Activated CD4-positive, alpha-beta T cell treated with anti-CD3 and anti-CD28 coated beads, Interleukin-10, Interleukin-2, amounts not matched to agents 100 ng/mL and 50 ng/mL, durations not matched to agents 16 hours and 8 hours (primary cell): ENCODE measurements at regions not wholly inside any gene's neighbourhood (a gene's known extent, or its start where the extent isn't known, plus 50 kb on each side); places are given as distances from the start of the nearest gene placed in this dataset.

Experiments
- DNase-seq: peaks from one replicate; pipeline ENCODE4 v3.0.0-alpha.2; 2020

DNA sequence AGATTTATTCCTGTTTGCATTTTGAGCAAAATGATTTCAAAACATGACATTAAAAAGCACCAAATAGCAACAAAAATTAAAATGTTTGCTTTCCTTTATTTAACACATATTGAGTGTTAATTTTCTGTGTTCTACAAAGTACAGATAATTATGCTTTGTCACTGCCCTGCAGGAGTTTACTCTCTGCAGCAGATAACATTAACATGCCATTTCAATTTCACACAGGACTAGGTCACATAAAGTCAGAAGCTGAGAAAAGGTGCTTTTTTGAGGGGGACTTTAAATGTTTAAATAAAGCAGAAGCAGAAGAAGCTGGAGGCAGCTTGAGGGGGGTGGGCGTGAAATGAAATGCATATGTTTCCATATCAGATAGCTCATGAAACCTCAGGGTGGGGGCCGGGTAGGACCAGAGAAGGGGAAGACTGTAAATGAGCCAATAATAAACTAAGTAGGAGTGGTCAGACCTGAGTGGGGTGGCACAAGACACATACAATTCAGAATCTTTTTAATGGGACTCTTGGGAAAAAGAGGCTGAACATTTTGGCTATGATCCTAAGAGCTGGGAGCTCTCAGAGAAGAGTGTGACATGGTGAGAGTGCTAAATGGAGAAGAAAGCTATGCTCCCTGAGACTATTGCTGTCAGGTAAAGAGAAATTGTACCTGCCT lies 387.5 kb downstream of the FAM170A start:
- no peak for DNase-seq

DNA sequence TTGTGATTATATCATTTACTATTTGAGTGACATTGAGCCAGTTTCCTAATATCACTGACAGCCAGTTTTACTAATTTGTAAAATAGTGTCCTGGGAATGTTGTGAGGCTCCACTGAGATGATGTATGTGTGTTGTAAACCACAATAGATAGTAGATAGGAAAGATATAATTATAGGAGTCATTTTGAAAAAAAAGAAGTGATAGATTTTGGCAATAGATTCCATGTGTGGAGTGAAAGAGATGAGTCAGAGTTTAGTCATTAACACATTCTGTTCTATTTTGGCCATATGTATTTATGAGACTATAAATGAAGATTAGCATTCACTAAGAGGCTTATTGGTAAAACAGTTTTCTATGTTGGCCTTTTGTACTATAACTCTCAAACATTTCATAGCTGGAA lies 388.2 kb downstream of the FAM170A start:
- DNase-seq: no peak

- DNase-seq: no peak
Measured at GRCh38 chr5:120035181-120035580, 405.8 kb downstream of the FAM170A start.

DNA sequence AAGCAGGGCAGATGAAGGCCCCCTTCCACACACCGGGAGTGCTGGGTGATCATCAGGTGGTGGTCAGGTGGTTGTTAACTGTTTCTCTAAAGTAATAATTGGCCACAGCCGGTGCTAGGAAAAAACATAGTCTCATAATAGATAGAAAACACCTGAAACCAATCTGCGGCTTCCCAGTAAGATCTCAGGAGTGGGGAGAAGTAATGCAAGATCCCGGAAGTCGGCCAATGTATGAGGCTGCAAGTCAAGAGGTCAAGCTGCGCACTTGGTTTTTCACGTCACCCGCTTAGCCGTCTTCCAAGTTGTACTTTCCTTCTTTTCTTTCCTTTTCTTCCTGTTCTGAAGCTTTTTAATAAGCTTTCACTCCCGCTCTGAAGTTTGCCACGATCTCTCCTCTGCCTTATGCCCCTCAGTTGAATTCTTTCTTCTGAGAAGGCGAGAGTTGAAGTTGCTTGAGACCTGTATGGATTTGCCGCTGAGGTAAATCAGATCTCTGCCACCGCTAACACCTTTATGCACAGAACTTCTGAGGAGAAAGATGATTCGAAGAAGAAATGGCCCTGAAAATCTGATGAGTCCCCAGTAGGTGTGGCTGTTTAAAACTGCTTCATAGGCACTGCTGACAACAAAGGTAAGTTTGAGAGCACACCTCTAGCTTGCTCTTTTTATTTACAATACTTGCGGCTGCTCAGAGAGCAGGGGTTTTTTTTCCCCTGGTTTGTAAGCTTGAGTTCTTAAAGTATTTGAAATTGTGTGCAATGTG lies 406.6 kb downstream of the FAM170A start:
- no peak for DNase-seq

DNA sequence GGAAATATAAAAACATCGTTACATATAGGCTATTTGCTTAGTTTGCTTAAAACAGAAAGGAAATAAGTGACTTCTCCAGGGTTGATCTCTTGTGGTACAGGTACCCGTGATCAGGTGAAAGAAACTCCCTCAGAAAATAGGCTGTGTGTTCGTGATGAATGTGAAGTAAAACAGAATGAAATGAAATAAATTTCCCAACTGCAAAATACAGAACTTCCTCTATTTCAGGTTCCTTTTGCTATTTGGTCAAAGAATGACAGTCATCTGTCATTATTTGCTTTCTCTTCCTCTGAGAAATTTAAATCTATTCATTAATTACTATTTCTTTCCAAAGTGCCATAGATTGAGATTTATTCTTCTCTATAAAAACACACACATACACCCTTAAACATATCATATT lies 408.1 kb downstream of the FAM170A start:
- DNase-seq: no peak

GRCh38 chr5:120039111-120039510 lies 409.8 kb downstream of the FAM170A start:
- no peak for DNase-seq

DNA sequence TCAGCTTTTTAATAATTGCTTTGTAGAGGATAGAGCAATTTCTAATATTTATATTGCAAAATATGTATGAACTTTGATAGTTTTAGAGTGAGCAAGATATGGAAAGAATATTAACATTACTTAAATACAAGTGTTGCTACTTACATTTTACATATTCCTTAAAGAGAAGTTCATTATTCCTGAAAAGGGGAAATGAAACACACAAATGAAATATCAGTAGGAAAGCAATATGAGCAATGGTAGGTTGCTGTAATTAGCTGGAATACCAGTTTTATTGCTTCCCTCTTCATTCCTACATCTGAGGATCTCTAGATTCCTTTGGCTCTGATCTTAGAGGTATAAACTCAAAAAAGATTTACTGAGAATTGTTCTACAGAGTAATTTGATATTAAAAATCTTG lies 414.1 kb downstream of the FAM170A start:
- DNase-seq: no peak

DNA sequence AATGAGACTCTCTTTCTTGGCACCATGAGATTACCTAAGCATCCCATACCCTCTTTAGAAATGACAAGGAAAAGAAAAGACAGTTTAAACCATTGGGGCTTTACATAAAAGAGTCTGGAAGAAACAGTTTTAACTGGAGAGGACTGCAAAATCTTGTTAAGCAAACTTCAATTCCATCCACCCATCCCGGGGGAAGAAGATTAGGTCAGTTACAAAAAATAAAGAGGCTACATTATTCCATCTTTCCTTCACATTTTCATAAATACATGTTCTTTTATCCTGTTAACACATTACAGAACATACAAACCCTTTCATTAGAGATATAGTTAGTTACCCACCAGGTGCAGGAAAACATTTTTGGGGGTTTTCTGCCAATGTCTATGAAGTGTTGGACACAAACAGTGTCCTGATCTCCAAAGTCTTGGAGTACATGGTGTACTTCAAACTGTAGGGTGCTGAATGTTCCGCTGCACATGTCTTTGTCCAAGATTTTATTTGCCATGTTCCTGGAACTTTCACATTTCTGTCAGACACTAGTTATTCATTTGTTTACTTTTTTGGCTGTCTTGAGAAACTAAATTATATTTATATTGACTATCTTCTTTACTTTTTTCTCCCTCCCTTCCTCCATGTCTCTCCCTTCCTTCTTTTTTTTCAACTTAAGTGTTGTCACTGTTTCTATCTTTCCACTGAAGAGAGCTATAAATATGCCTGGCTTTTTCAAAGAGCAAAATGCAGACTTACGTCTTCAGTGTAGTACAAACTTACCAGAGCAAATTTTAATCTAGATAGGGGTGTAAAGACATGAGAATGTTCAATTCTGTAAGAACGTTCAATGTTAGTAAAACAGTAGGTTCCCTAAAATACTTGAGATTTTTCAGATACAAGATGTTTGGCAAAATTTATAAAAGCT lies 410.9 kb upstream of the PRR16 start:
- DNase-seq: no peak

DNA sequence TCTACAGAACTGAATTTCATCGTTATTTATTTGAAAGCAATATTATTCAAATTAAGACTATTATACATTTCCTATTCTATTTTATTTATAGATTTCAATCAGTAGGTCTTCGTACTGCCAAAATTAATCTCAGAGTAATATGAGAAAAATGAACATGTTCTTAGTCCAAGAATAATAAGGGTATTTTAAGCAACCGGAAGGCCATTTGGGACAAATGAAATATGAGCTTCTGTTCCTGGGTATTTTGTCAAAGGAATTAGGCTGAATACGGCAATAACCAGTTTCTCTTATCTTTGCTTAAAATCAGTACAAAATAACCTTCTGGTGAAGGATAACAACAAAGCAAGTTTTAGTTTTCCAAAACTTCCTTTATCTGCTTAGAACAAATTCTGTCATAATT lies 410.3 kb upstream of the PRR16 start:
- no peak for DNase-seq

DNA sequence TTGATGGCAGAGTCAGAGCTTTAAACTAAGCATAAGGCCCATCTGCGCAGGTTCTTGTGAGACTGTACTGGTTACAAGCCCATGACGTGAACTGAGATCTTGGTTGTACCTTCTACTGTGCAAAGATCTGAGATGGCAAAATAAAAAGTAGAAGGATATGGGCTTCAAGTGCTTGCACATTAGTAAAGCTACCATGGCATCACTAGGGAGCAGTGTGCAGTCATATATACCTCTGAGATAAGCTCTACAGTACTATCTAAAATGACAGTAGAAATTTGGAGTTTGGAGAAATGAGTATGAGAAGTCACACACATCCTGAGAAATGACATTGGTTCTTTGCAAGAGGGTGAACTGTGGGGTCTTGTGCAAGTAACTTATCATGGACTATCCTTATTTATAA lies 408.2 kb upstream of the PRR16 start:
- DNase-seq: no peak

DNA sequence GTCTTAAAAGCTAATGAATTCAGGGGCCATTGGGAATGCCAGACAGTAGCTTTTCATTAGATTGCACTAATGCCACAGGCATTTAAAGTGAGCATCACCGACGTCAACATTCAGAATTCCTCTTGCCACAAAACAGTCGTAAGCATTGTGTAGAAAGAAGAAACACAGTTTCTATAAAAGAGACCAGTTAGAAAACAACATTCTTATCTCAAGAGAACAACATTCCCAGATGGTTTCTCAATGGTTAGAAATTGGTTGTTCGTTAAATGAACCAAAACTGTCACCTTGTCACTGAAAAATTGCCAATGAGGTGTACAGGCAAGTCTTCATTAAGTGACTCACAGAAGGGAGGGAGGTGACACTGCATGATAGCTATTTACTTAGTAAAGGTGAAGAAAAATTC lies 401.6 kb upstream of the PRR16 start:
- DNase-seq: no peak

DNA sequence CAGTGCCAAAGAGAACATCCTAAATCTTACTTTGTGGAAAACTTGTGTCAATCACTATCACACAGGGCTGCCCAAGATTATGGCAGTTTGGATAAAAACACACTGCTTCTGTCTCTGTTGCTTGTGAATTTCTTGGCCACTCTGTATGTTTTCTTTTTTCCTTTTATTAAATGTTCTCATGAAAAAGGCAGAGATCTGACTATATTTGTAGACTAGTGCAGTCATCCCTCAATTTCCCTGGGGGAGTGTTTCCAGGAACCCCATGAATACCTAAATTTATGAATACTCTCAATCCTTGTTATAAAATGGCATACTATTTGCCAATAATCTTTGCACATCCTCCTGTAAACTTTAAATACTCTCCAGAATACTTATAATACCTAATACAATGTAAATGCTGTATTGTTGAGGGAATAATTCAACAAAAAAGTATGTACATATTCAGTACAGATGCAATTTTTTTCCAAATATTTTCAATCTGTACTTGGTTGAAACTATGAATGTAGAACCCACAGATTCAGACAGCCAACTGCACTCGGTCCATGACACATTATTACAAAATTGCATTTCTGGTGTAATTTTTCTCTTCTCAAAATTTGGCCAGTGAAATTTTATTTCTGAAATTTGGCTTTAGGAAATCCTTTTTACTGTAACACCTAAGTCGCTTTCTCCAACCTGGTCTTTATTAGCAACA lies 391.9 kb upstream of the PRR16 start:
- DNase-seq: no peak

DNA sequence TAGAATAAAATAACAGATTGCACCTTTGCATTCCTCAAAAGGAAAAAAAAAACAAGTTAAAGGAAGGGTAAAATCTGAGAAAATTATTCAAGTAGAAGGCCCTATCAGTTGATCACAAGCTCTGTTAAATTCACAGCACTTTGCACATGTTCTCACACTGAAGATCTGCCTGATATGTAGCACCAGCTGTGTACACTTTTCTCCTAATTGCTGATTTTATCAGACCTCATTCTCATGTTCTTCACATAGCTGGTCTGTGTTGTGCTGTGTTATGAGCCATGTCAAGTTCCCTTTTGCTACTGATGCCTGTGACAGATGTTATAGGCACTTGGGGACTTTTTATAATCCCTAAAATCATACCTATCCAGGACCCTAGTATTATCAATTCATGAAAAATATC lies 390.4 kb upstream of the PRR16 start:
- no peak for DNase-seq

- DNase-seq: no peak
Measured at GRCh38 chr5:120080781-120081180, 383.3 kb upstream of the PRR16 start.

DNA sequence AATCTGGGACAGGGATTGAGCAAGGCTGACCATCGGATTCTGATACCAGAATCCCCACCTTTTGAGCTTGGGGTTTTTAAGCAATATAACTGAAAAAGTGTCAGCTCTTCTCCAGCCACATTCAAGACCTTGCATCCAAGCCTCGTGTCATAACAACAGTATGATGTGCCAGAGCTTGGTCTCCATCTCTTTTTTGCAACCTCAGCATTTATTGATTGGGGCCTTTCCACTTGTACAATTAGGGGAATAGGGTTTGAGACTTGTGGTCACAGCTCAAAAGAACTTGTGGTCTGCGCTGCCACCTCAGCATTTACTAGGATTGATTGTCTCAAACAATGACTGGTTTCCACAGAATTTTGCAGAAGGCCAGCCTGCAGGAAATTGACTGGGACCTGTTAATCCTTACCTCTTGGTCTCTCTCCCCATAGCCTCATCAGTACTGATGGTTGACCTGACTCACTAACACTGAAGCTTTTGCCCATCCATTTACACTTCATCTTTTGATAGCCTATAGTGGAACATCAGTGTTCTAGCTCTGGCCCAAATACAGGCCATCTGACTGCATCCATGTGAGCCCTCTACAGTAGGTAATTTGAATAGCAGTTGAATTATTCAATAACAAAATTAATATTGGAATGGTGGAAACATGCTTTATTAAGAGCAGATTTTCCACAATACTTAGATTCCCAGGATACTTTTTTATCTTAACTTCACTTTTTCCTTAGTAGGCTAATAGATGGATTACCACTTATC lies 381.6 kb upstream of the PRR16 start:
- no peak for DNase-seq

DNA sequence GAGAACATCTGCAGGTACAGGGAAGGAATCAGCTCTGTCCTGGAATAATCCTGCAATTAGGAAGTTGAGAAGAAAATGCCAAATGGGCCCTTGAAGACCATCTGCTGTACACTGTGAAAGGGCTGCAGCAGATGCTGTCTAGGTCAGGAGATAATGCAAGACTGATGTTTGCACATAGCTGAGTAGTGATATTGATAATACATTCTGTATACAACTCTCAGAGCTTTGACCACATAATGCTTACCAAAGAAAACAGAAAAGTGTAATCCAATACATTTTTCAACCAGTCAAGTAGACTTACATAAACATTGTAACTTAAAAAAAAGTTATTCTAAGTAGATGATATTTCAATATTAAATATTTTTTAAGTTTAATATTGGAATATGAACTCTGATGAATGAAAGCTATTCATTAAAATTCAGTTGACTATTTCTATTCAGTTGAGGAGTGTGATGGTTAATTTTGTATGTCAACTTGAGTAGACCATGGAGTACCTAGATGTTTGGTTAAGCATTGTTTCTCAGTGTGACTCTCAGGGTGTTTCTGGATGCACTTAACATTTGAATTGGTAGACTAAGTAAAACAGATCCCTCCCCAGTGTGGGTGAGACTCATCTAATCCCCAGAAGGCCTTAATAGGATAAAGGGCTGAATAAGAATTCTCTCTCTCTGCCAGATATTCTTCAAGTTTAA lies 380.1 kb upstream of the PRR16 start:
- DNase-seq: no peak

GRCh38 chr5:120084543-120084870 lies 379.6 kb upstream of the PRR16 start:
- no peak for DNase-seq

- DNase-seq: no peak
Measured at GRCh38 chr5:120086081-120086480, 378.0 kb upstream of the PRR16 start.

GRCh38 chr5:120088412-120088811 lies 375.7 kb upstream of the PRR16 start:
- no peak for DNase-seq

- DNase-seq: no peak
Measured at GRCh38 chr5:120088836-120089235, 375.3 kb upstream of the PRR16 start.

DNA sequence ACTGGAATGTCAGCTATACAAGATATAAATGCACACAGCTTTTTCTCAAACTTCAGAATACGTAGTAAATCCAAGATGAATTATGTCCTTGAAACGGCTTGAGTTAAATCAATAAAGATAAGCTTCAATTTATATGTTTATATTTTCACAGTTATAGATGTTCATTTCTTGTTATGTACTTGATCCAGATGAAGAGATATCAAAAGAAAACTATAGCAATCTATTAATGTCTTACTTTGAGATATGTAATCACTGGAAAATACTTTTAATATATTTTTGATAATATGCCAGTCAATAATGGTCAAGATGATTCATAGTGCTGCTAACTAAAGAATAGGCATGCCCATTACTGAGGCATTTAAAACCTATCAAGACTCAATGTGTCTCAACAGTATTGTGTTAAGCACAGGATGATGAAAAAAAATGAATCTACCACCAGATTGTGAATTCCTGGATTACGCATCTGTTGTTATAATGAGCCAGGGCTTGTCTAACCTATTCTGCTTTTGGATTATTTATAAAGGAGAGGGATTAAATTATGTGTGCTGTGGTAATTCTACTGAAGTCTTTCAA lies 372.6 kb upstream of the PRR16 start:
- DNase-seq: no peak

- DNase-seq: no peak
Measured at GRCh38 chr5:120092649-120093048, 371.5 kb upstream of the PRR16 start.
